NT2/D1 (cell line): ENCODE measurements at regions not wholly inside any gene's neighbourhood (a gene's known extent, or its start where the extent isn't known, plus 50 kb on each side); places are given as distances from the start of the nearest gene placed in this dataset.
"Not testable (repeated sequence)": the region's sequence is repeated elsewhere in the genome, so short reads cannot be mapped to it uniquely, and the experiment has no call there.

Experiments used
- DNase-seq: peaks from one replicate; pipeline ENCODE4 v3.0.0-alpha.2; 2011; ENCODE audit warnings: low read depth, low spot score
- H3K27me3 ChIP-seq: 2 replicates; pipeline ENCODE4 v1.6.0; 2011; ENCODE audit warnings: mild to moderate bottlenecking; ENCODE audit not compliant: insufficient read length, insufficient read depth
- H3K36me3 ChIP-seq: 2 replicates; pipeline ENCODE4 v1.6.1; 2011; ENCODE audit warnings: mild to moderate bottlenecking, low read length, mixed read lengths; ENCODE audit not compliant: insufficient read depth, insufficient read length
- H3K4me1 ChIP-seq: 2 replicates; pipeline ENCODE4 v1.5.1; 2011; ENCODE audit not compliant: insufficient read depth, insufficient read length
- H3K4me3 ChIP-seq: 2 replicates; pipeline ENCODE4 v1.5.1; 2011; ENCODE audit warnings: low read depth; ENCODE audit not compliant: insufficient read length
- H3K9ac ChIP-seq: 2 replicates; pipeline ENCODE4 v1.6.0; 2011; ENCODE audit warnings: low read depth; ENCODE audit not compliant: insufficient read length
- H3K9me3 ChIP-seq: 2 replicates; pipeline ENCODE4 v1.5.1; 2011; ENCODE audit warnings: mild to moderate bottlenecking, low read length; ENCODE audit not compliant: insufficient read depth
- SUZ12 ChIP-seq: IDR thresholded peaks from 2 replicates; pipeline ENCODE4 v1.6.1; 2011; ENCODE audit not compliant: insufficient read length, insufficient read depth; ENCODE audit errors: extremely low read depth
- YY1 ChIP-seq: IDR thresholded peaks from 2 replicates; pipeline ENCODE4 v1.6.1; 2011; ENCODE audit not compliant: insufficient read length, insufficient read depth
- ZNF274 ChIP-seq: IDR thresholded peaks from 2 replicates; pipeline ENCODE4 v1.6.1; 2011; ENCODE audit warnings: mild to moderate bottlenecking, low read depth, low read length

DNA sequence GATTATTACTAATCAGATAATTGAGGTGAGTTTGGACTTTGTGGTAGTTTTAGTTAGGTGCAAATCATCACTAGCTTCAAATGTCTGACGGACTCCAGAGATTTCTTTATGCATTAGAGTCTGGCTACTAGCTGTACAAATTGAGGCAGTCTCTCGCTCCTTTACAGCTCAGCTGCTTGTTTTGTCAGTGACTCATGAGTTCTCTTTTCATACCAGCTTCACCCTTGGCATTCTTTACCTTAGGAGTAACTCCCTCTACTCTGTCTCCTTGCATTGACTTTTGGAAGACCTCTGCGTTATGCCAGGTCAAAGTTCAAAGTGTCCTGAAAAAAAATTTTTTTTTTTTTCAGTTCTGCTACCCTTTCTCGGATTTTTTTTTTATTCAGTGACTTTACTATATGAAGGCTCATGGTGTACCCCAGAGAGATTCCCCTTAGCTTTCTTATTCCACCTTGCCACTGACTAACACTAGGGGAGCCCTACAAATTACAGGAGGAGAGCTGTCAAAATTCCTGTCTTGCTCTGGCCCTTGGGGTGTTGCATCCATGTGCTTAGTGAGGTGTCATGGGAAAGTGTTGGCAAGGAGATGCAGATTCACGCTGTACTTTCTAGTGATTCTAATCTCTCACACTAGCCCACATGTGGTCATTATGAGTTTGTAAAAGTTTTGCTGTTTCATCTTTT, 576.6 kb downstream of the ADGRL2 start:
- H3K9ac ChIP-seq: no peak overlapping the region
- no peak for DNase-seq
- H3K9me3 ChIP-seq: no peaks in the 10 kb centered on the region

DNA sequence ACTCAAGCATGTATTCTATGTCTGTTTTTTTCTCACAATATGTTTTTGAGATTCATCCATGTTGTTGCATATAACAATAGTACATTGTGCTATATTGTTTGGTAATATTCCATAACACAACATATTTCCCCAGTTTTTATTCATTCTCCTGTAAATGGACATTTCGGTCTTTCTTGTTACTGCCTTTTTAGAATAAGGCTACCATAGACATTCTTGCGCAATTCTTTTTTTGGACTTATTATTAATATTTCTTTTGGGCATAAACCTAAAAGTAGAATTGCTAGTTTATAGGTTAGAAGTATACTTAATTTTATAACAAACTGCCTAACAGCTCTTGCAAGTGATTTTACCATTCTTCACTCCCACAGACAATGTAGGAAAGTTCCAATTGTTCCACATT, 573.0 kb downstream of the ADGRL2 start:
- Histone ChIP-seq H3K4me1 (no peaks in the 10 kb centered on the region), H3K27me3 (no peaks in the 10 kb centered on the region), H3K36me3 (no peaks in the 10 kb centered on the region), H3K9me3 (no peaks in the 10 kb centered on the region), H3K4me3 (no peak overlapping the region), H3K9ac (no peak overlapping the region)
- TF ChIP-seq SUZ12: no peak
- no peak for TF ChIP-seq YY1
- TF ChIP-seq ZNF274: no peak
- DNase-seq: no peak

More for the DNA sequence above, 576.6 kb downstream of the ADGRL2 start:
- TF ChIP-seq YY1 (no peak), ZNF274 (no peak), SUZ12 (no peak)
- Histone ChIP-seq H3K4me1 (no peaks in the 10 kb centered on the region), H3K36me3 (no peaks in the 10 kb centered on the region), H3K27me3 (no peaks in the 10 kb centered on the region), H3K4me3 (no peak overlapping the region)

DNA sequence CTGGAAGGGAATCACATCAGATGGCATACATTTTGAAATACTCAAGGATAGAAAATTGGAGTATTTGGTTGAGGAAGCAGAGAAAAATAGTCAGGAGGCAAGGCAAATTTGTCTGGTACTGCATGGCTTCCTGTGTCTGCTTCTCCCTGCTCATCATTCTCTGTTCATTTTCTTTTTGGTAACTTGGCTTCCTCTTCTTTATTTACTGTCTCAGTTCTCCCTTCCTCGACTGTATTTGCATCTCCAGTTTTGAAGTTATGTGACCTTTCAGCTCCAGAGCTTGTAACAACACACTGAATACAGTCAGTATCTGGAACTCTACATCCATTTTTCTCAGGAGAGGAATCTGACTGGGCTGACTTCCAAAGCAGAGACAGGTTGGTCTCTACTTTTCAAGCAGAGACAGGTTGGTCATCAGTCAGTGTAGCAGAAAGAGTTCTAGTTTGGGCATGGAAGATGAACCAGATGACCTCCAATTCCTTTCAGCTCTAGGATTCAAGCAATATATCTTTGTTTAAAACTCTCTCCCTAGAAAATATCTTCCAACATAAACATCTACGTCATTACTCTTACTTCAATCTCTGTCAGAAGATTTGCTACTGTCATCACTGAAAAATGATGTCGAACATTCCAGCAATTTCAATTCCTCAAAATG, 571.2 kb downstream of the ADGRL2 start:
- Histone ChIP-seq H3K4me1 (no peaks in the 10 kb centered on the region), H3K4me3 (no peak overlapping the region), H3K27me3 (no peaks in the 10 kb centered on the region), H3K9me3 (no peaks in the 10 kb centered on the region), H3K9ac (no peak overlapping the region), H3K36me3 (no peaks in the 10 kb centered on the region)
- TF ChIP-seq ZNF274 (no peak), YY1 (no peak), SUZ12 (no peak)
- no peak for DNase-seq

DNA sequence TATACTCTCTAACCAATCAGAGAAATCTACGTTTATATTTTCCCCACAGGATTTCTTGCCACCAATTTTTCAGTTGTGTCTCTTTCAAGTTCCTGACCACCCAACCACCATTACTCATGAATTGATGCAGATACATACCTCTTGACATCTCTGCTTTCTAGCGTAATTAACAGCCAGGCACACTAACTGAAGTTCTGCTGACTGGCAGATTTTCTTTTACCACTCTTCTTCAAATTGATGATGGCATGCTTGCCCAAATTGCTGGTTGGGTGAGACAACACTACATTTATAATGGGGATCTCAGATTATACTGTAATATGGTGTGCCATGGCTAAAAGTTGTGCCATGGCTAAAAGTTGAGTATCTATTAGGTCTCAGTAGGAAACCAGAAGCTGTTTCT, 566.7 kb downstream of the ADGRL2 start:
- Histone ChIP-seq H3K9me3 (no peaks in the 10 kb centered on the region; the same call in 1 of the 2 replicates), H3K4me1 (no peaks in the 10 kb centered on the region), H3K36me3 (no peaks in the 10 kb centered on the region), H3K4me3 (no peak overlapping the region), H3K27me3 (no peaks in the 10 kb centered on the region), H3K9ac (no peak overlapping the region)
- TF ChIP-seq ZNF274: no peak
- no peak for TF ChIP-seq SUZ12
- no peak for TF ChIP-seq YY1
- no peak for DNase-seq

DNA sequence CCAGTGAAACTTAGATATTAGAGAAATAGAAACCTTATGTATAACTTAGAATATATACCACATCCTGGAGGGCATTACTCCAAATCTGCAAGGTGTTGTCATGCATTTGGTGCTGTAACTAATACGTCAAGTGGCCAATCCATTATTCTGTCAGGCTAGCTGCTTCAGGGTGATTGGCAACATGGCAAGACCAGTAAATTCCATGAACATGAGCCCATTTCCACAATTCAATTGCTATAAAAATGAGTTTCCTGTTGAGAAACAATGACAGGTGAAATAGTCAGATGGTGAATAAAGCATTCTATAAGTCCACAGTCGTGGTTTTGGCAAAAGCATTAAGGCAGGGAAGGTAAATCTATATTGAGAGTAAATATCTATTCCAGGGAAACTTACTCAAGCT, 566.0 kb downstream of the ADGRL2 start:
- H3K4me3 ChIP-seq: no peak overlapping the region
- TF ChIP-seq ZNF274 (no peak), YY1 (no peak), SUZ12 (no peak)

DNA sequence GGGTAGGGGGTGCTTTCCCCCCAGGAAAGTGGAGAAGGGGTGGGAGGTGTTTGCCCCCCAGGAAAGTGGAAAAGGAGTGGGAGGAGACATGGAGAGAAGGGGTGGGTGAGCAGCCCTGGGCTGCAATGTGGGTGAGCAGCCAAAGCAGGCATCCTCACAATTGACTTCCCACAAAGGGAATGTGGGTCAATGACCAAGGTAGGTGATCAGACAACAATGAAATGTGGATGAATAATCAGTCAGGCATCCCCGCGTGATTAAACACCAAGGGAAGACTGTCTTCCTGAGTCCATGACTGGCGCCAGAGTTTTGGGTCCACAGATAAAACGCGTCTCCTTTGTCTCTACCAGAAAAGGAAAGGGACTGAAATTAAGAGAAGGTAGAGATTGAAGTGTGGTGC, 558.8 kb downstream of the ADGRL2 start:
- H3K36me3 ChIP-seq, H3K4me1 ChIP-seq, DNase-seq, H3K27me3 ChIP-seq, H3K4me3 ChIP-seq, H3K9ac ChIP-seq: not testable (repeated sequence)
- peaks cover 23% of the 10 kb centered on the region for H3K9me3 ChIP-seq

More for the DNA sequence above, 566.0 kb downstream of the ADGRL2 start:
- Histone ChIP-seq H3K9me3 (peaks cover 1% of the 10 kb centered on the region; the same call in 1 of the 2 replicates), H3K27me3 (no peaks in the 10 kb centered on the region), H3K4me1 (no peaks in the 10 kb centered on the region), H3K9ac (no peak overlapping the region), H3K36me3 (no peaks in the 10 kb centered on the region)
- no peak for DNase-seq

DNA sequence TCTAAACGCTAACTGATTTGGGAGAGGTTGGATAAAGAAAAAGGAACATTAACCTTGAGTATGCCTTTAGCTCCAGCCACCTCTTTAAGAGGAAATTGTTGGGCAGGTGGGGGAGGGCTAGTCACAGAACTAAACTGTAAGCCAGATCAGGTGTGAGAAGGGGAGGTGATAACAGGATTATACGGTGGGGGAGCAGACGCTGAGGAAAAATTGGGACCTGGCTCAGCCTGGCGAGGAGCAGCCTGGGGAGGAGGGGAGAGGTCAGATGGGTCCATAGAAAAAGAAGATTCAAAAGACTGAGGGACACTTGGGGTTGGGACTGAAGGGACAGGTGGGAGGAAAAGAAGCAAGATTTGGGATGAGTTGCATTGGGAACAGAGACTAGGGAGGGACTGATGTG, 558.0 kb downstream of the ADGRL2 start:
- H3K9ac ChIP-seq, H3K27me3 ChIP-seq, H3K36me3 ChIP-seq, H3K4me1 ChIP-seq, DNase-seq, H3K4me3 ChIP-seq: not testable (repeated sequence)
- H3K9me3 ChIP-seq: peaks cover 30% of the 10 kb centered on the region

DNA sequence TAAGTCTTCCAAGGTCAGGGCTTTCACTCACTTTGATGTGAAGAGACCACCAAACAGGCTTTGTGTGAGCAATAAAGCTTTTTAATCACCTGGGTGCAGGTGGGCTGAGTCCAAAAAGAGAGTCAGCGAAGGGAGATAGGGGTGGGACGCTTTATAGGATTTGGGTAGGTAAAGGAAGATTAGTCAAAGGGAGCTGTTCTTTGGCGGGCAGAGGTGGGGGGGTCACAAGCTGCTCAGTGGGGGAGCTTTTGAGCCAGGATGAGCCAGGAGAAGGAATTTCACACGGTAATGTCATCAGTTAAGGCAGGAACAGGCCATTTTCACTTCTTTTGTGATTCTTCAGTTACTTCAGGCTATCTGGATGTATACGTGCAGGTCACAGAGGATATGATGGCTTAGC, 553.8 kb downstream of the ADGRL2 start:
- H3K9me3 ChIP-seq: peaks cover 42% of the 10 kb centered on the region
- not testable (repeated sequence) for H3K9ac ChIP-seq, H3K27me3 ChIP-seq, H3K4me3 ChIP-seq, DNase-seq, H3K36me3 ChIP-seq, H3K4me1 ChIP-seq
